HG03066 (cell line): ENCODE measurements at regions not wholly inside any gene's neighbourhood (a gene's known extent, or its start where the extent isn't known, plus 50 kb on each side); places are given as distances from the start of the nearest gene placed in this dataset.

Experiments
- ATAC-seq: cut with Tn5 transposase; IDR thresholded peaks from one replicate; pipeline ENCODE4 v1.9.1; 2021; ENCODE audit warnings: low read depth; ENCODE audit not compliant: unreplicated experiment

DNA sequence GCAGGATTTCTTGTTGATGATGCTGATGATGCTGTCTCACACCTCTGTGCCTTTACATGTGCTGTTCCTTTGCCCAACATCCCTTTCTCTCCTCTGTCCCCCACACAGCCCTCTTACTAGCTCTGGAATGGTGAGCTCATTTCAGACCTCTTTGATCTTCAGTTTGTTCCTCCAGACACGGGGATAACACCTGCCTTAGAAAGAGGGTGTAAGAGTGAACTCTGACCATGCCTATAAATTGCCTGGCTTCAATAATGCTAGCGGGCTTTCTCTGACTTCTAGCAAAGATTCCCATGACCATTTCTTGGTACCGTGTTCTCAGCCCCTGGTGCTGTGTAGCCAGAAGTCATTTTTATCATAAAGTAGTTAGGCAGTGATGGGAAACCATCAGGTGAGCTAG, 55.9 kb upstream of the DRD2 start:
- no peak for ATAC-seq

DNA sequence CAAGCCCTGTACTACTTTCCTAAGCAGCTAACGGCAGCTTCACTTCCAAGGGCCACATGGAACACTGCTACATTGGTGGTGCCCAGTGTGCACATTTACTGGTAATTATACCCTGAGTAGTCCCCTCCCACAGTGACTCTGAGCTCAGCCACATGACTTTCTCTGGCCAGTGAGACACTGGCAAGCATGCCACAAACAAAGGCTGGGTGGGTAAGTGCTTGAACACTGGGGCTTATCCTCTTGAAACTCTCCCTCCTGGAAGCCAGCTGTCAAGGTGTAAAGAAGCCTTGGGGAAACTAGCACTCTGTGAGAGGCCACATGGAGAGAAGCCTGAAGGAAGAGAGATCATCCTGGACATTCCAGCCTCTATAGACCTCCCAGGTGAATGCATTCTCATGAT, 54.4 kb upstream of the DRD2 start:
- no peak for ATAC-seq

GRCh38 chr11:113528982-113529381, 53.8 kb upstream of the DRD2 start:
- no peak for ATAC-seq

DNA sequence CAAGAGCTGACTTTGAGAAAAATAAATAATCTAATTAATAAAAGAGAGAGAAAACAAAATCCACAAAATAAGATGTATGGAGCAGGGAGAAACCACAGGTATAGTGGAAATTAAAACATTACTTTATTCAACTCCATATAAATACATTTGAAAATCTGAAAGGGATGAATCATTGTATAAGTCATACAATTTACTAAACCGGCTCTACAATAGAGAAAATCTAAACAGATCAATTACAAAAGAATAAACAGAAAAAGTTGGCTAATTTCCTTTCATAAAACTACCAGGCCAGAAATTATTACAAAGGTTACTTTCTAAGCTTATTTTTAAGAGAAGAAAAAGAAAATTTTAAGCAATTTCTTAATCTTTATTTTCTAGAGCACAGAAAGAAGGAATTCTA, 51.3 kb upstream of the DRD2 start:
- no peak for ATAC-seq
